ENCODE measurements at regions not wholly inside any gene's neighbourhood (a gene's known extent, or its start where the extent isn't known, plus 50 kb on each side); places are given as distances from the start of the nearest gene placed in this dataset.

DNA sequence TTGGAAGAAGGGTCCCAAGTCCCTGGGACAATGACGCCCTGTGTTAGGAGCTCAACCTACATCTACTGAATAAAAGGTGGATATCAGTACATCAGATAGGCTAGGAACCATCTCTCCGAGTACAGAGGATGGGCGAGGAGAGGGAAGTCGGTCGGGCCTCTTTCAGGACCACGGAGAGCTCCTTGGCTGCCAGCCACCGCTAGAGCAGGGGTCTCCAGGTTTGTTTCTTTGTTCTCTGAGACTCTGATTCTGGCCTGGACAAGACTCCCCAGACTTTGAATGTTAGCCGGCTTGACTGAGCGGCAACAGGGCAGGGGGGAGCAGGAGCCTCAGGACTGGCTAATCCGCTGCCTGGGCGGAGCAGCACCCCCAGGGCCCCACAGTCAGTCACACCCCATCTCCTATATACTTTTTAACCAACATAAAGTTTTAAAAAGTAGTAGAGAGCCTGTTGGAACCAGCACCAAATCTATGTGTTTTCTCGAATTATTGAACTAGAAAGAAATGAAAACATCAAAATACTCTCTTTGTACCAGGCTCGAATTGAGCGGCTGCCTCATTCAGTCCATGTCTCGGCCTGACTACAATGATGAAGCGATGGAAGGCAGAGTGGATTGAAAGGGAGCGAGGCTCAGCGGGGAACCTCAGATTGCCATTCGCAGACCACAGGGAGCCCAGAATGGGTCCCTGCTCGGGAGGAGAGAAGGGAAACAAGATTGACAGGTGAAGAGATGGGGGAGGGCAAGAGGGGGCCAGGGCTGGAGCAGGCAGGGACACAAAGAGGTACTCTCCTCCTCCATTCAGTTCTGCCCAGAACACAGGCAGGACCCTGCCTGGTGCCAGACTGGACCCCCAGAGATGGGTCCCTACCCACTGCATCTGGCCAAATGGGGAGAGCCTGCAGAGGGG, 131.6 kb downstream of the TPRA1 start:
- peak; percentile 25 for DNase-seq (ENCODE audit: low spot score)

DNA sequence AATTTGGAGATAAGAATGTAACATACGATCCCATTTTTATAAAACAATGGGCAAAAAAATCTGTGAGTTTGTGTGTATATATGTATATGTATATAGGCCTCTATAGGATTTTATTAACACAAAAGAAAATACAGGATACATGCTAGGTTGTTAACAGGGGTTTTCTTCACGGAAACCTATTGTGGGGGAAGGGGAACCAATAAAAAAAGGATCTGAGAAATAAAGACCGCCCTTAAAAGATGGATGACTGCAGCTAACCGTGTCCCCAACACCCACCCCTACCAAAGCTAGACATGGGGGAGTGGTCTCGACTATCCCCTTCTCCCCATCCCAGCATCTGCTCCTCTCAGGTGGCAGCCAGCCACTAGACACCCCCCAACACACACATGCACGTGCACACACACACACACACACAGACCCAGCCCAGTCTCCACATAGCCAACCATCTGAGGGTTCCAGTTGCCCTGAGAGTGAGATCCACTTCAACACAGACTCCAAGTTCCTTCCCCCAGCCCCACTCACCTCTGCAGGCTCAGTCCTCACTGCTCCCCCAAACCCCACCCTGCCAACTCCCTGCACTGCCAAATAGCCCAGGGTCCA, 132.9 kb downstream of the TPRA1 start:
- DNase-seq (ENCODE audit: low spot score): no peak

- DNase-seq (ENCODE audit: low spot score): peak; percentile 82
Measured at GRCh38 chr3:127457094-127457475, 133.4 kb downstream of the TPRA1 start.

DNA sequence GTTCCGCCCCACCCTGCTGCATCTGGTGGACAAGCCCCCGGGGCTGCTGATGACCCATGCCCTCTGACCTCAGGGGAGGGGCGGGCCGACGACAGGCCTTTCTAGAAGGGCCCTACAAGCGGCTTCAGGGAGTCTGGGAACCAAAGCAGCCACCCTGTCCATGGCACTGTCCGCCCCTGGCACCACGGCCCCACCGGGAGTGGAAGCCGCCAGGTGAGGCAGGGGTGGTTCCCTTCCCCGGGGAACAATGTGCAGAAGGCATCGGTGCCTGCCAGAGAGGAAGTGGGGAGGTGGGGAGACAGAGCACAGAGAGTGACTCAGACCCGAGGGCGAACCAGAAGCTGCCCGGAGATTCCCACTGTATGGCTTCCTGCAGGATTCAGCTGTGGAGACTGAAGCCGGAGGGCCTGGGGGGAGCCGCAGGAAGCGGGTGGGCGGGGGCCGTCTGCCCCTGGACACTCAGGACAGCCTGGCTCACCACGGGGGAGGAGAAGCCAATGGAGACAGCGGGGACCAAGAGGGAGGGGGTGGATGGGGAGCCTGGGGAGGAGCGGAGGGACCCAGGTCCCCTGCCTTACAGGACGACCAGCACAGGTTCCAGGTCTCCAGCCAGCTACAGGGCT, 134.0 kb downstream of the TPRA1 start:
- peak; percentile 77 for DNase-seq (ENCODE audit: low spot score)

- DNase-seq (ENCODE audit: low spot score): peak; percentile 95
Measured at GRCh38 chr3:127455541-127456450, 134.7 kb downstream of the TPRA1 start.

DNA sequence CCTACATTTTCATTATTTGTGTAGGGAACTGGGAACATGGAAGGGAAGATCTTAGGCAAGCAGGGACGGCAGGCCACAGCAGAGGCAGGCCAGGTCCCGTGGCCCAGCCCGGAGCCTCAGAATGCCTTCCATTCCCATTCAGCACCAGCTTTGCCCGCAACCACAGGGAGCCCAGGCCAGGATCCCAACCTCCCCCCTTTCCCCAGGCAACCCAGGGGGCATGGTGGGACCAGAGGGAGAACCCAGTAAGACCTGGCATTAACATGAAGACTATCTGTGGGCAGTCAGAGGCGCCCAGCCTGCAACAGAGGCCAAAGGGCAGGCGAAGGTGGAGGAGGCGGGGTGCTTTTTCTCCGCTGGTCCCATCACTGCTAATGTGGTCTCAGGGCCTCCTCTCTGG, 135.6 kb downstream of the TPRA1 start:
- no peak for DNase-seq (ENCODE audit: low spot score)

- DNase-seq (ENCODE audit: low spot score): no peak
Measured at GRCh38 chr3:127454051-127454450, 136.5 kb downstream of the TPRA1 start.

DNA sequence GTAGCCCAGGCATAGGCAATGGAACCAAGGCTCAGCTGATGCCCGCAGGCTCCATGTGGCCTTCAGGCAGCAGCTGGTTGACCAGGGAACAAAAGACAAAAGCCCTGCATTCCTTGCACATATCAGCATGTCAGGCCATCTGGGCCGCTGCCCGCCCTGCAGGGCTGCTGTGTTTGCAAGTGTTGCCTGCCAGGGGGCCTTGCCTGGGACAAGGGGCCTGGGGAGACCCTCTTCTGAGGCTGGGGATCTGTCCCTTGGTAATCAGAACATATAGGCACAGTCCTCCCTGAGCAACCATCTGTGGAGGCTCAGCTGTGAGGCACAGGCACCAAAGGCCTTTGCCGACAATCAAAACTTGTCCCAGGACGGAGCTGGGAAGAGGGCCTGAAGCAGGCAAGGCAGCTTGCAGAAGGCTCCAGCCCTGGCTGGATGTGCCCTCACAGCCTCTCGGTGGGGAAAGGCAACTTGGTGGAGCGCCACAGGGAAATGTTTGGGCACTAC, 138.2 kb downstream of the TPRA1 start:
- DNase-seq (ENCODE audit: low spot score): no peak

DNA sequence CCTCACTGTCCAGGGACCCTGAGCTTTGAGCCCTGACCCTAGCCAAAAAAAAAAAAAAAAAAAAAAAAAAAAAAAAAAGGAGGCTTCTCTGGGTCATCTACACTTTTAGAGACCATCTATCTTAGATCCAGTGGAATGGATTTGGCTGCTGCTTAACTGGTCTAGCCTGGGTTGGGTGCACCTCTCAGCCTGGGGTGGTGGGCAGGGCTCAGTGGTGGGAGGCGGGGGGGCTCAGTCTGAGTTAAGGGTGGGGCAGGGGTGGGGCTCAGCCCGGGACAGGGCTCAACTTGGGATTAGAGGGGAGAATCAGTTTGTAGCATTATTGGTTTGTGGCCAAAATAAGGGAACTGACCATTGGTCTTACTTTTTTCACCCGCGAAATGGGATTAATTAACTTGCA, 139.2 kb downstream of the TPRA1 start:
- no peak for DNase-seq (ENCODE audit: low spot score)

DNA sequence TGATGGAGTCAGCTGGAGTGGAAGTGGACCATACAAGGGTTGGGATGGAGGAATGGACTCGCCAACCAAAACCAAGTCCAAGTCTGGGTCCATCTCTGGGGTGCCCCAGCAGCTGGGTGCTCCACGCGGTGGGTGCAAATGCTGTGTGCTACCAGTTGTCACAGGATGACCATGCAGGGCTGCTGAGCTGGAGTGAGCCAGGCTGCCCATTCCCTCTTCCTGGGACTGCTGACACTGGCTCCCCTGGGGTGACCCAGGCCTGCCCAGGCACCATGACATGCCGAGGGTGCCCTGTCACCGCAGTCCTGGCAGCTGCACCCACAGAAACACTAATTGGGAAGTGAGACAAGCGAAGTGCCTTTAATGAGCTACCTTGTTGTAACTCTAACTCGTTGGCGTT, 140.2 kb downstream of the TPRA1 start:
- no peak for DNase-seq (ENCODE audit: low spot score)

GRCh38 chr3:127449486-127450212, 140.9 kb downstream of the TPRA1 start:
- DNase-seq (ENCODE audit: low spot score): no peak

DNA sequence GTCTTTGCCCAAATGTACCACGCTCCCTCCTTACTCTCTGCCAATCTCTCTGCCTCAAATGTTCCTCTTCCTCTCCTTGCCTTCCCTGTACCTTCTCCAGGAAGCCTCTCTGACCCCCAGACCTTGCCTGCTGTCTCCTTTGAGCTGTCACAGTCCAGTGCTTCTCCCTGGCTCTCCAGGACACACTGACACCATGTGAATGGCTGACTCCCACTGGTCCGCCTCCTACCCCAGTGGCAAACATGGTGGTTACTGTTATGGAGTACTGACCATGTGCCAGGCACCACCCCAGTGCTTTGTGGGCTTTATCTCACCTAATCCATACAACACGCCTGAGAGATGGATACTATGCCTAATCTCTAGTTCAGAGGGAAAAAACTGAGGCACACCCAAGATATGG, 141.9 kb downstream of the TPRA1 start:
- DNase-seq (ENCODE audit: low spot score): no peak

GRCh38 chr3:127448161-127448561, 142.4 kb downstream of the TPRA1 start:
- no peak for DNase-seq (ENCODE audit: low spot score)

- no peak for DNase-seq (ENCODE audit: low spot score)
Measured at GRCh38 chr3:127446756-127447155, 143.8 kb downstream of the TPRA1 start.

DNA sequence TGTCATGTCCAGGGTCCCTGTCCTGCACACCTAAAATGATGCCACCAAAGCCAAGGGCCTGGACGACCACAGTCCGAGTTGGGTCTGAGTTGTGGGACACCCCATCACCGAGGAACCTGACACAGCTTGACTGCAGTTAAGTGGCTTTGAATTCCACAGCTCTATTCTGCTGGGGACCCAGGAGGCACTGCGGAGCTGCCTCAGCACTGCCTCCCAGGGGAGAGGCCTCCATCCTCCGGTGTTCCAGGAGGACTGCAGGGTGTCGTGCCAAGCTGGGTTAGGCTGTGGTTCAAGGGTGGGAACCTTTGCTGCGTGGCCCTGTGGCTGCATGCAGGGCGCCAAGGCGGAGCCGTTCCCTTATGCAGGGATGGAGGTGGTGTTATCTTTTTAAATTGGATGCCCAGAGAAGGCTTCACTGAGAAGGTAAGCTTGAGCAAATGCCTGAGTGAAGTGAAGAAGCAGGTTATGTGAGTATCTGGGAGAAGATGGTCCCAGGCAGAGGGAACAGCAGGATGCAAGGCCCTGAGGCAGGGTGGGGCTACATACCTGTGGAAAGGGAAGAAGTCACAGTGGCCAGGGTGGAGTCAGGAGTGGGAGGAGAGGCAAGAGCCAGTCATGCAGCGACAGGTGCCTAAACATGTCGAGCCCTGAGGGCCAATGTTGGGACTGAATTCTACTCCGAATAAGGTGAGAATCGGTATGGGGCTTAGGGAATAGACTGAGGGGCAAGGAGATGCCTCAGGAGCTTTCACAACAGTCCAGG, 144.8 kb downstream of the TPRA1 start:
- no peak for DNase-seq (ENCODE audit: low spot score)

DNA sequence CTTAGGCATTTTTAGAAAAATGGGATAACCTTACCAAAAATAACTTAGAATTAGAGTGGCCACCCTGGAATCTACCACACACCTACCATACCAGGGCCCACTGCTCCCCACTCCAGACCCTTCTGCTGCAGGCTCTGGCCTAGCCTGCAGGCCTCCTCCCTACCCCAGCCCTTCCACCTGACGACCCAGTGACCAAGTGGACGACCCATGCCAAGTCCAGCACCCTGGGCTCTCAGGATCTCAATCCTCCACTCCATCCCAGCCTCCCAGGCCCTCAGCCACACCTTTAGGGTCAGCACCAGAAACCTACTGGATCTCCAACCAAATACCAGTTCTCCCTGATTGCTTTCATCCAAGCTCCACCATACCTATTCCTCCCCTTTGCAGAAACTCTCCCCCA, 145.8 kb downstream of the TPRA1 start:
- DNase-seq (ENCODE audit: low spot score): no peak

GRCh38 chr3:127443581-127444375, 146.8 kb downstream of the TPRA1 start:
- no peak for DNase-seq (ENCODE audit: low spot score)

DNA sequence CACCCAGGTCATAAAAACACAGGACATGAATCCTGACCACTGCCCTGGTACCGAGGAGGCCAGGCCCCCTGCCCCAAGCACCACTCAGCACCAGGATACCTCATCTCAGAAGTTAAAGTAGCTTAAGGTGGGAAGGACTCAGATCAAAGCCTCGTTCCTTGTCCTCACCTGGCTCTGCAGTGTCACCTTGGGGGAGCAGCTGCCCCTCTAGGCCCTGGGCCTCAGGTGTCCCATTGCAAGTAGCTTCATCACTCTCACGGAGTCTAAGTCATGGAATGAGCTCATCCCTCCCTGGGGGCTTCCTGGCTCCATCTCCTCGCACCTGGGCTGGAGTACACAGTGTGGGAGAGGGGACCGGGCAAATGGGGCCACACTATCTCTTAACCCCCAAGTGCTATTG, 148.0 kb downstream of the TPRA1 start:
- no peak for DNase-seq (ENCODE audit: low spot score)

GRCh38 chr3:127441764-127442163, 148.8 kb downstream of the TPRA1 start:
- DNase-seq (ENCODE audit: low spot score): no peak

- DNase-seq (ENCODE audit: low spot score): no peak
Measured at GRCh38 chr3:127440384-127440783, 150.1 kb downstream of the TPRA1 start.

Data from GM03348 (cell line).